Activated CD4-positive, alpha-beta T cell treated with anti-CD3 and anti-CD28 coated beads for 36 hours (primary cell): ENCODE measurements at regions not wholly inside any gene's neighbourhood (a gene's known extent, or its start where the extent isn't known, plus 50 kb on each side); places are given as distances from the start of the nearest gene placed in this dataset.
"Not testable (repeated sequence)": the region's sequence is repeated elsewhere in the genome, so short reads cannot be mapped to it uniquely, and the experiment has no call there.

Experiments used
- ATAC-seq: fragments of 200-7000 bp; cut with Tn5 transposase; one replicate; pipeline ENCODE4 v1.10.0; 2021; ENCODE audit warnings: mild to moderate bottlenecking, moderate library complexity
- CTCF ChIA-PET: fragments of 350-600 bp; sonication (Branson Sonifier 250); formaldehyde crosslinking; loops from one replicate; lab custom pipeline; 2021; ENCODE audit warnings: antibody characterized with exemption; lab: Charles Lee
- POLR2A ChIA-PET: fragments of 350-600 bp; sonication (Branson Sonifier 250); formaldehyde crosslinking; loops from one replicate; lab custom pipeline; 2021; ENCODE audit warnings: antibody characterized with exemption, inconsistent platforms; lab: Charles Lee
- DNase-seq: peaks from one replicate; pipeline ENCODE4 v3.0.0-alpha.2; 2020
- H3K27ac Mint-ChIP-seq: one replicate; pipeline ENCODE4 v1.8.0; 2021; ENCODE audit warnings: mixed read lengths
- H3K27me3 Mint-ChIP-seq: one replicate; pipeline ENCODE4 v1.8.0; 2021; ENCODE audit warnings: mixed read lengths
- H3K36me3 Mint-ChIP-seq: one replicate; pipeline ENCODE4 v1.8.0; 2021; ENCODE audit warnings: low read depth, mixed read lengths
- H3K4me1 Mint-ChIP-seq: one replicate; pipeline ENCODE4 v1.8.0; 2021; ENCODE audit warnings: mixed read lengths
- H3K4me3 Mint-ChIP-seq: one replicate; pipeline ENCODE4 v1.8.0; 2021; ENCODE audit warnings: mild to moderate bottlenecking, moderate library complexity, mixed read lengths
- H3K9me3 Mint-ChIP-seq: one replicate; pipeline ENCODE4 v1.8.0; 2021; ENCODE audit warnings: low read depth, mixed read lengths
- intact Hi-C, 2 experiments: fragments of 100-400 bp; cut with DNase I in 1 of 2; cut with micrococcal nuclease in 1 of 2; formaldehyde crosslinking; loops; one replicate each; pipeline versions ENCODE4 v1.14.2 to v1.15.1; 2022 to 2024; cut with DNase I, micrococcal nuclease

DNA sequence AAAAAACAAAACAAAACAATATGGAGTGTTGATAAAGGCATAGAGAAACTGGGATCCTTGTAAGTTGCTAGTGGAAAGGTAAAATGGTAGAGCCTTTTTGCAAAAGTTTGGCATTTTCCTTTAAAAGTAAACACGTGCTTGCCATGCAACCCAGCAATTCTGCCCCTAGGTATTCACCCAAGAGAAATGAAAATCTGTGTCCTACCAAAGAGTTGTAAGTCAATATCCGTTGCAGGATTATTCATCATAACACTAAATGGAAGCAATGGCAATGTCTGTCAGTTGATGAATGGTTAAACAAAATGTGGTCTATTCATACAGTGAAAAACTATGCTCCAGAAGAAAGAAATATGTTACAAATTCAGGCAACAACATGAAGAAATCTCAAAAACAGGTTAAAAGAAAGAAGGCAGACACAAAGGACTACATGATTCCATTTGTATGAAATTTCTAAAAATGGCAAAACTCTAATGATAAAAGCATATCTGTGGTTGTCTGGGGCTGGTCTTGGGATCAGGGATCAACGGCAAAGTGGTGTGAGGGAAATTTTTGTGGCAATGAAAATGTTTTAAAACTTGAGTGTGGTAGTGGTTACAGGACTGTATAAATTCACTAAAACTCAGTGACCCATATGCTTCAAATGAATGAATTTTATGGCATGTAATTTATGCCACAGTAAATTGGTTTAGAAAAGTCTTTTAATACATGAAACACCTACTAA, 229.6 kb downstream of the OPA1 start:
- no peak overlapping the region for H3K27ac Mint-ChIP-seq
- DNase-seq = no peak
- no peaks in the 10 kb centered on the region for H3K4me1 Mint-ChIP-seq
- ChIA-PET POLR2A (interaction anchor here (0.6 kb wide), 1 partner anchor 18 kb away, joined by 7 read pairs; no protein-coding TSS in a partner anchor), CTCF (no interaction called here)
- no peaks in the 10 kb centered on the region for H3K9me3 Mint-ChIP-seq
- intact Hi-C loops = no loop called here
- no peaks in the 10 kb centered on the region for H3K36me3 Mint-ChIP-seq
- H3K27me3 Mint-ChIP-seq = peaks cover 15% of the 10 kb centered on the region
- H3K4me3 Mint-ChIP-seq = no peak overlapping the region
- no peak for ATAC-seq

GRCh38 chr3:193823213-193823605, 230.2 kb downstream of the OPA1 start:
- peaks cover 15% of the 10 kb centered on the region for H3K27me3 Mint-ChIP-seq
- ChIA-PET POLR2A (interaction anchor here (0.6 kb wide), 1 partner anchor 18 kb away, joined by 7 read pairs; no protein-coding TSS in a partner anchor), CTCF (interaction anchor here (0.6 kb wide), 1 partner anchor 40 kb away, joined by 3 read pairs; no protein-coding TSS in a partner anchor)
- ATAC-seq, H3K4me3 Mint-ChIP-seq, H3K36me3 Mint-ChIP-seq, H3K9me3 Mint-ChIP-seq, H3K4me1 Mint-ChIP-seq, DNase-seq, H3K27ac Mint-ChIP-seq, intact Hi-C loops: not testable (repeated sequence)

DNA sequence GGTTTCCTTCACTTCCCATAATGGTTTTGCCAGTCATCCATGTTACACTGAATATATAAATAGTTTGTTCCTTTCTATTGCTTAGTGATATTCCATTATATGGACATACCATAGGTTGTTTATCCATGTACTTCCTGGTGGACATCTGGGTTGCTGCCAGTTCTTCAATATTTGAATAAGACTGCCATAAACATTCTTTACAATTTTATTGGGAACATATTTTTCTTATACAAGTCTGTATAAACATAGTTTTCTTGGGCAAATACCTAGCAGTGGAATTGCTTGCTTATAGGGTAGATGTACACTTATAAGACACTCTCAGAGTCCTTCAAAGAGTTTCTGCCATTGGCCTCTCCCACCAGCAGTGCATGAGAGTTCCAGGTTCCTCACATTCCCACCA, 231.4 kb downstream of the OPA1 start:
- CTCF ChIA-PET = no interaction called here
- H3K36me3 Mint-ChIP-seq = no peaks in the 10 kb centered on the region
- peaks cover 15% of the 10 kb centered on the region for H3K27me3 Mint-ChIP-seq
- no peaks in the 10 kb centered on the region for H3K9me3 Mint-ChIP-seq
- no peak overlapping the region for H3K27ac Mint-ChIP-seq
- H3K4me3 Mint-ChIP-seq = no peak overlapping the region
- DNase-seq (no peak), ATAC-seq (no peak)
- POLR2A ChIA-PET = no interaction called here
- no peaks in the 10 kb centered on the region for H3K4me1 Mint-ChIP-seq
- intact Hi-C loops = no loop called here

- ATAC-seq = no peak
- ChIA-PET POLR2A (no interaction called here), CTCF (no interaction called here)
- Mint-ChIP-seq H3K9me3 (no peaks in the 10 kb centered on the region), H3K27me3 (peaks cover 15% of the 10 kb centered on the region), H3K4me3 (no peak overlapping the region), H3K27ac (no peak overlapping the region), H3K4me1 (no peaks in the 10 kb centered on the region), H3K36me3 (no peaks in the 10 kb centered on the region)
- no peak for DNase-seq
- intact Hi-C loops = no loop called here
Observed at GRCh38 chr3:193825617-193826016, 232.6 kb downstream of the OPA1 start.

GRCh38 chr3:193826159-193826795, 233.3 kb downstream of the OPA1 start:
- intact Hi-C loops = no loop called here
- no peak for DNase-seq
- peaks cover 13% of the 10 kb centered on the region for H3K27me3 Mint-ChIP-seq
- no peak overlapping the region for H3K27ac Mint-ChIP-seq
- no peaks in the 10 kb centered on the region for H3K4me1 Mint-ChIP-seq
- no peaks in the 10 kb centered on the region for H3K9me3 Mint-ChIP-seq
- H3K36me3 Mint-ChIP-seq = no peaks in the 10 kb centered on the region
- CTCF ChIA-PET = no interaction called here
- no peak for ATAC-seq
- POLR2A ChIA-PET = no interaction called here
- H3K4me3 Mint-ChIP-seq = no peak overlapping the region

GRCh38 chr3:193827040-193827669, 234.1 kb downstream of the OPA1 start:
- H3K4me3 Mint-ChIP-seq = no peak overlapping the region
- H3K4me1 Mint-ChIP-seq = no peaks in the 10 kb centered on the region
- ChIA-PET POLR2A (no interaction called here), CTCF (no interaction called here)
- DNase-seq (no peak), ATAC-seq (no peak)
- no peaks in the 10 kb centered on the region for H3K9me3 Mint-ChIP-seq
- intact Hi-C loops = no loop called here
- no peak overlapping the region for H3K27ac Mint-ChIP-seq
- H3K27me3 Mint-ChIP-seq = peaks cover 13% of the 10 kb centered on the region
- H3K36me3 Mint-ChIP-seq = no peaks in the 10 kb centered on the region

DNA sequence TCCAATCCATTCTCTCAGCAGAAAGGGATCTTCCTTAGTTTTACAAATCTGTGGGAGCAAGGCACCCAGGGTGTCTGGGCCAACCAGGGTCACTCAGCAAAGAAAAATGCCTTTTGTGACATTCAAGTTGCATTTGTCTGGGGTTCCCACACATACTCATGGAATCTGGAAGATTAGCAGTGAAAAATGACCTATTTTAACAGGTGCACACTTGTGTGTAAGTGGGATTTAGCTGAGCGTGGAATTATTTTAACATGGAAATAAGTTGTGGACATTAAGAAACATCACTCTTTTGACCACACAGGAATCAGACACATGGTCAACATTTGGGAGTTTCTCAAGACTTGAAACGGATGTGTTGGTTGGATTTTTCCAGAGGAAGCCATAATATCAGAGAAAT, 234.9 kb downstream of the OPA1 start:
- POLR2A ChIA-PET = no interaction called here
- no peaks in the 10 kb centered on the region for H3K36me3 Mint-ChIP-seq
- peaks cover 7% of the 10 kb centered on the region for H3K27me3 Mint-ChIP-seq
- CTCF ChIA-PET = no interaction called here
- DNase-seq (no peak), ATAC-seq (no peak)
- intact Hi-C loops = no loop called here
- no peak overlapping the region for H3K27ac Mint-ChIP-seq
- H3K4me1 Mint-ChIP-seq = no peaks in the 10 kb centered on the region
- H3K9me3 Mint-ChIP-seq = no peaks in the 10 kb centered on the region
- H3K4me3 Mint-ChIP-seq = no peak overlapping the region

DNA sequence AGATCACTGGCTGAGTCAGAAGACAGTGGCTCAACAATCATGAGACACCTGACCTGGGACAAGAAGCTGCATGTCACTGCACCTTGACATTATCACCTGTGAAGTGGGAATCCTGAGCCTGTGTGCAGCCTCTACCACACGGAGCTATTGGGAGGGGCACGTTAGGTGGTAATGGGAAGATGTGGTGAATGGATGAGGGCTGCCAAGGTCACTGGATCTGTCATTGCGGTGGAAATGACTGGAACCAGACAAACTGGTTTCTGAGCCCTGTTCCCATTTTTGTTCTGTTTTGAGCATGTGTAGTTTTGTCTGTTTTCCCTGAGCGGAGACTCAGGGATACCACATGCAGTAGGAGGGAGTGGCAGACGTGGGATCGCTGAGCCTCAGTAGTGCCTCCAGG, 235.5 kb downstream of the OPA1 start:
- DNase-seq = no peak
- Mint-ChIP-seq H3K36me3 (no peaks in the 10 kb centered on the region), H3K27me3 (peaks cover 4% of the 10 kb centered on the region), H3K9me3 (no peaks in the 10 kb centered on the region), H3K27ac (no peak overlapping the region), H3K4me1 (no peaks in the 10 kb centered on the region), H3K4me3 (no peak overlapping the region)
- intact Hi-C loops = no loop called here
- POLR2A ChIA-PET = no interaction called here
- no peak for ATAC-seq
- CTCF ChIA-PET = no interaction called here

GRCh38 chr3:193829781-193830180, 236.8 kb downstream of the OPA1 start:
- peaks cover 1% of the 10 kb centered on the region for H3K4me1 Mint-ChIP-seq
- H3K36me3 Mint-ChIP-seq = no peaks in the 10 kb centered on the region
- peaks cover 6% of the 10 kb centered on the region for H3K27me3 Mint-ChIP-seq
- H3K4me3 Mint-ChIP-seq = no peak overlapping the region
- no peaks in the 10 kb centered on the region for H3K9me3 Mint-ChIP-seq
- ChIA-PET POLR2A (no interaction called here), CTCF (no interaction called here)
- DNase-seq (no peak), ATAC-seq (no peak)
- intact Hi-C loops = no loop called here
- no peak overlapping the region for H3K27ac Mint-ChIP-seq

- ChIA-PET POLR2A (no interaction called here), CTCF (no interaction called here)
- Mint-ChIP-seq H3K4me3 (no peak overlapping the region), H3K27ac (no peak overlapping the region), H3K9me3 (no peaks in the 10 kb centered on the region), H3K36me3 (no peaks in the 10 kb centered on the region), H3K27me3 (peaks cover 6% of the 10 kb centered on the region), H3K4me1 (peaks cover 2% of the 10 kb centered on the region)
- intact Hi-C loops = no loop called here
- ATAC-seq (no peak), DNase-seq (no peak)
Observed at GRCh38 chr3:193830791-193831191, 237.8 kb downstream of the OPA1 start.

GRCh38 chr3:193831495-193832455, 238.8 kb downstream of the OPA1 start:
- intact Hi-C loops = no loop called here
- Mint-ChIP-seq H3K4me3 (no peak overlapping the region), H3K27me3 (peaks cover 4% of the 10 kb centered on the region), H3K4me1 (peaks cover 2% of the 10 kb centered on the region), H3K36me3 (no peaks in the 10 kb centered on the region), H3K9me3 (no peaks in the 10 kb centered on the region), H3K27ac (no peak overlapping the region)
- ATAC-seq = no peak
- CTCF ChIA-PET = interaction anchor here (0.6 kb wide), 1 partner anchor 51 kb away, joined by 3 read pairs; no protein-coding TSS in a partner anchor
- DNase-seq = no peak
- POLR2A ChIA-PET = no interaction called here
